Naive thymus-derived CD4-positive, alpha-beta T cell (primary cell): ENCODE measurements at regions not wholly inside any gene's neighbourhood (a gene's known extent, or its start where the extent isn't known, plus 50 kb on each side); places are given as distances from the start of the nearest gene placed in this dataset.
"Not testable (repeated sequence)": the region's sequence is repeated elsewhere in the genome, so short reads cannot be mapped to it uniquely, and the experiment has no call there.

Experiments
- ATAC-seq: fragments of 150-1000 bp; cut with Tn5 transposase; 2 replicates; pipeline ENCODE4 v1.10.0; 2021; ENCODE audit warnings: mild to moderate bottlenecking, moderate library complexity
- CTCF ChIA-PET: fragments of 350-600 bp; sonication (Branson Sonifier 250); formaldehyde crosslinking; loops from one replicate; lab custom pipeline; 2021; ENCODE audit warnings: antibody characterized with exemption; lab: Charles Lee
- POLR2A ChIA-PET: fragments of 350-600 bp; sonication (Branson Sonifier 250); formaldehyde crosslinking; loops from one replicate; lab custom pipeline; 2021; ENCODE audit warnings: antibody characterized with exemption, inconsistent platforms; lab: Charles Lee
- DNase-seq, 9 donors: peaks; one replicate each; pipeline versions ENCODE4 v3.0.0 to v3.0.0-alpha.2; 2020 to 2022; ENCODE audit warnings: mixed read lengths in 1 of 9
- H3K27ac ChIP-seq: one replicate; pipeline ENCODE4 v1.7.0; 2013; ENCODE audit warnings: mild to moderate bottlenecking, low read depth, low read length, moderate library complexity
- H3K27me3 ChIP-seq, 2 donors: one replicate each; pipeline ENCODE4 v1.7.0; 2013; ENCODE audit warnings: low read length in 2 of 2, mild to moderate bottlenecking in 2 of 2, moderate library complexity in 2 of 2; ENCODE audit not compliant: control insufficient read depth in 2 of 2, insufficient read depth in 2 of 2
- H3K36me3 ChIP-seq, 3 experiments: 1 replicate in 2 of 3; 2 replicates in 1 of 3; pipeline ENCODE4 v1.7.0; 2013; ENCODE audit warnings: low read length in 3 of 3, mild to moderate bottlenecking in 3 of 3, moderate library complexity in 1 of 3; ENCODE audit not compliant: insufficient read depth in 3 of 3, control insufficient read depth in 2 of 3
- H3K4me1 ChIP-seq, 2 donors: one replicate each; pipeline ENCODE4 v1.7.0; 2013; ENCODE audit warnings: low read length in 2 of 2, mild to moderate bottlenecking in 2 of 2, moderate library complexity in 1 of 2; ENCODE audit not compliant: control insufficient read depth in 2 of 2, insufficient read depth in 2 of 2
- H3K4me3 ChIP-seq: 2 replicates; pipeline ENCODE4 v1.7.0; 2013; ENCODE audit warnings: mild to moderate bottlenecking, low read length
- H3K9me3 ChIP-seq, 3 experiments: 1 replicate in 2 of 3; 2 replicates in 1 of 3; pipeline ENCODE4 v1.7.0; 2013; ENCODE audit warnings: low read length in 3 of 3; ENCODE audit not compliant: control insufficient read depth in 2 of 3
- H3K27ac Mint-ChIP-seq, 9 donors: one replicate each; pipeline ENCODE4 v1.8.0; 2020 to 2022; ENCODE audit warnings: mixed read lengths in 9 of 9, mild to moderate bottlenecking in 8 of 9, moderate library complexity in 5 of 9, inconsistent platforms in 2 of 9
- H3K27me3 Mint-ChIP-seq, 5 donors: one replicate each; pipeline ENCODE4 v1.8.0; 2021 to 2022; ENCODE audit warnings: mixed read lengths in 5 of 5, mild to moderate bottlenecking in 1 of 5
- H3K36me3 Mint-ChIP-seq, 5 donors: one replicate each; pipeline ENCODE4 v1.8.0; 2020 to 2022; ENCODE audit warnings: mixed read lengths in 5 of 5, mild to moderate bottlenecking in 3 of 5, inconsistent platforms in 1 of 5
- H3K4me1 Mint-ChIP-seq, 7 donors: one replicate each; pipeline ENCODE4 v1.8.0; 2020 to 2022; ENCODE audit warnings: mixed read lengths in 7 of 7, mild to moderate bottlenecking in 3 of 7, inconsistent platforms in 1 of 7
- H3K4me3 Mint-ChIP-seq, 10 donors: one replicate each; pipeline ENCODE4 v1.8.0; 2020 to 2022; ENCODE audit warnings: mild to moderate bottlenecking in 10 of 10, mixed read lengths in 10 of 10, moderate library complexity in 6 of 10, inconsistent platforms in 2 of 10
- H3K9me3 Mint-ChIP-seq, 11 donors: one replicate each; pipeline ENCODE4 v1.8.0; 2020 to 2022; ENCODE audit warnings: mixed read lengths in 11 of 11, mild to moderate bottlenecking in 4 of 11, inconsistent platforms in 1 of 11, moderate library complexity in 1 of 11
- intact Hi-C, 2 donors: fragments of 100-400 bp; cut with micrococcal nuclease; formaldehyde crosslinking; loops; one replicate each; pipeline ENCODE4 v1.15.1; 2023

GRCh38 chr5:32903613-32904012 is 192.5 kb downstream of the NPR3 start:
- intact Hi-C loops = no loop called here
- Mint-ChIP-seq H3K36me3 (peaks cover 0 to 7% (median 0%) of the 10 kb centered on the region in 5 donors), H3K27ac (no peak overlapping the region), H3K4me3 (no peak overlapping the region), H3K9me3 (peaks cover 3 to 25% (median 14%) of the 10 kb centered on the region in 11 donors), H3K27me3 (no peaks in the 10 kb centered on the region), H3K4me1 (no peaks in the 10 kb centered on the region)
- DNase-seq (no peak), ATAC-seq (no peak)
- Histone ChIP-seq H3K4me1 (no peaks in the 10 kb centered on the region), H3K9me3 (no peaks in the 10 kb centered on the region), H3K27ac (no peak overlapping the region), H3K36me3 (no peaks in the 10 kb centered on the region), H3K4me3 (no peak overlapping the region), H3K27me3 (no peaks in the 10 kb centered on the region)
- ChIA-PET POLR2A (no interaction called here), CTCF (no interaction called here)

DNA sequence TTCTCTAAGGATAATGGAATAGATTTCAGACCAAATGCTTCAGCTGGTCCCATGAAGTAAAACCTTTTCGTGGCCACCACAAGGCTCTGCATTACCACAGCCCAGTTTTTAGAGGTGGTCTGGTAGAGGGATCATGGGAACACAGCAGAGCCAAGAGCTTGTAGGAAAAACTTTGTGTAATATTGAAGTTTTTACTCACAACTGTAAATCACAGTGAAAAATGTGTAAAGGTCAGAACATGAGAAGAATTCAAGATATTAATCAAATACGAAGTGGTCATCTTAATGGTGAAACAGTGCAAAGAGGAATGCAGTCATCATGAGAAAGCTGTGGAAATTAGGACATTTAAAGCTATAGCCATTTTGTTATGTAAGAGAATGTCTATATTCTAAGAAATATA is 197.5 kb downstream of the NPR3 start:
- intact Hi-C loops = no loop called here
- peaks cover 0 to 6% (median 0%) of the 10 kb centered on the region in 5 donors for H3K36me3 Mint-ChIP-seq
- H3K4me1 Mint-ChIP-seq = no peaks in the 10 kb centered on the region
- H3K27me3 Mint-ChIP-seq = no peaks in the 10 kb centered on the region
- CTCF ChIA-PET = no interaction called here
- no peak overlapping the region for H3K4me3 Mint-ChIP-seq
- no peaks in the 10 kb centered on the region for H3K36me3 ChIP-seq
- peaks cover 3 to 34% (median 13%) of the 10 kb centered on the region in 11 donors for H3K9me3 Mint-ChIP-seq
- no peak overlapping the region for H3K4me3 ChIP-seq
- POLR2A ChIA-PET = no interaction called here
- no peak for DNase-seq
- no peak overlapping the region for H3K27ac Mint-ChIP-seq
- no peaks in the 10 kb centered on the region for H3K9me3 ChIP-seq
- ATAC-seq = no peak
- H3K27me3 ChIP-seq = no peaks in the 10 kb centered on the region
- H3K27ac ChIP-seq = no peak overlapping the region
- H3K4me1 ChIP-seq = no peaks in the 10 kb centered on the region

DNA sequence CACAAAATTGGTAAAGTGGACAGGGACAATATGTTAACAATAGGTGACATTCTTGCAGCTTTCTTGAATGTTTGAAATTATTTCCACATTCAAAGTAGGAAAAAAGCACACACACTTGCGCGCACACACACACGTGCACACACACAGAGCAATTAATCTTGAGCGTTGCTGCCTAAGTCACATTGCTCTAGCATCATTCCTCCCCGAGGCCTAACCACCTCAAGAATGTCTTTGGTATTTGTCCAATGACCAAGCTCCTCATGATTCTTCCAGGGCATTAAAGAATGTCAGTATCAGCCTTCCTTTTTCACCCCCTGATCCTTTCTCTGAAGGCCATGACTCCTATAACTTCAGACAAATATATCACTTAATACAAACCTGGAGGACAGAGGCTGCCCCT is 198.1 kb downstream of the NPR3 start:
- H3K4me3 ChIP-seq = no peak overlapping the region
- CTCF ChIA-PET = no interaction called here
- no peaks in the 10 kb centered on the region for H3K9me3 ChIP-seq
- no peaks in the 10 kb centered on the region for H3K4me1 ChIP-seq
- intact Hi-C loops = no loop called here
- no peaks in the 10 kb centered on the region for H3K4me1 Mint-ChIP-seq
- no peaks in the 10 kb centered on the region for H3K36me3 ChIP-seq
- no peak overlapping the region for H3K4me3 Mint-ChIP-seq
- DNase-seq (no peak), ATAC-seq (no peak)
- POLR2A ChIA-PET = no interaction called here
- H3K27ac Mint-ChIP-seq = no peak overlapping the region
- H3K27me3 Mint-ChIP-seq = no peaks in the 10 kb centered on the region
- H3K9me3 Mint-ChIP-seq = peaks cover 3 to 35% (median 14%) of the 10 kb centered on the region in 11 donors
- no peak overlapping the region for H3K27ac ChIP-seq
- peaks cover 0 to 7% (median 0%) of the 10 kb centered on the region in 5 donors for H3K36me3 Mint-ChIP-seq
- H3K27me3 ChIP-seq = no peaks in the 10 kb centered on the region

DNA sequence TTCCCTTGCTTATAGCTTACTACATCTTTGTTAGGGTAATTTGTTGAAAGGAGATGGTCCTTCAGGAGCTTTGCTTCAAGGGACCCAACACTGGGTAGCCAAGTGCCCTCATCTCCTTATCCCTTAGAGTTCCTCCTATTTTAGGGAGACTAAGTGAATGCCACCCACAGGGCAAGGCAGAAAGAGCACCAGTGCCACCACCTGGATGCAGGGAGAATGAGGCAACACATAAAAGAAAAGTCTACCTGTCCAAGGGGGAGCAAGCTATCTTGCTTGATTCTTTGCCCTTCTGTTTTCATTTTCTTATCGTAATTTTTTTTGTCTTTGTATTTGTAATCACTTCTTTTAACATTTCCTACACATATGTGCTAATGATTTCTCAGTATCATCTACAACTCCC is 205.5 kb downstream of the NPR3 start:
- peaks cover 0 to 4% (median 0%) of the 10 kb centered on the region in 5 donors for H3K36me3 Mint-ChIP-seq
- CTCF ChIA-PET = no interaction called here
- ATAC-seq (no peak), DNase-seq (no peak)
- POLR2A ChIA-PET = no interaction called here
- Histone ChIP-seq H3K4me3 (no peak overlapping the region), H3K27ac (no peak overlapping the region), H3K4me1 (no peaks in the 10 kb centered on the region), H3K36me3 (no peaks in the 10 kb centered on the region), H3K9me3 (no peaks in the 10 kb centered on the region), H3K27me3 (no peaks in the 10 kb centered on the region)
- no peaks in the 10 kb centered on the region for H3K27me3 Mint-ChIP-seq
- peaks cover 0 to 22% (median 4%) of the 10 kb centered on the region in 11 donors for H3K9me3 Mint-ChIP-seq
- no peaks in the 10 kb centered on the region for H3K4me1 Mint-ChIP-seq
- no peak overlapping the region for H3K27ac Mint-ChIP-seq
- H3K4me3 Mint-ChIP-seq = no peak overlapping the region
- intact Hi-C loops = no loop called here

DNA sequence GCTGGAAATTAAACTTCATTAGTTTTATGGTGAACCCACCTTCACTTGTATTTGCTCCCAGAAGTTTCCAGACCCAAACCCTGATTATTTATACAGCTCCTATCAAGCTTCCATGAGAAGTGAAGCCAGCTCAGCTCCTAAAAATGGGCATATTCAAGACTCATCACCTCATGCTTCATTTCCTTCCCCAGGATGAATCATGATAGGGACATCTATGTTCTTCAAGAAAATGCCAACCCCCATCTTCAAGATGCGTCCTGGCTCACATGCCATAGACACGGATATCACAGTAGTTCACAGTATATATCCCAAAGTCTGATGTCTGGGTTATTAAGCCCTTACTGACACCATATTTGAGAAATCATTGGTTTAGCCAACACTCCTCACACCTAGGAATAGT is 217.6 kb downstream of the NPR3 start:
- Mint-ChIP-seq H3K9me3 (peaks cover 0 to 5% (median 0%) of the 10 kb centered on the region in 11 donors), H3K4me1 (no peaks in the 10 kb centered on the region), H3K4me3 (no peak overlapping the region), H3K27ac (no peak overlapping the region), H3K27me3 (no peaks in the 10 kb centered on the region), H3K36me3 (no peaks in the 10 kb centered on the region)
- ATAC-seq = no peak
- no peak for DNase-seq
- ChIA-PET POLR2A (no interaction called here), CTCF (no interaction called here)
- Histone ChIP-seq H3K27me3 (no peaks in the 10 kb centered on the region), H3K36me3 (no peaks in the 10 kb centered on the region), H3K27ac (no peak overlapping the region), H3K4me1 (no peaks in the 10 kb centered on the region), H3K9me3 (no peaks in the 10 kb centered on the region), H3K4me3 (no peak overlapping the region)
- intact Hi-C loops = no loop called here

GRCh38 chr5:32931438-32931837 is 220.3 kb downstream of the NPR3 start:
- intact Hi-C loops, H3K27me3 ChIP-seq, H3K27me3 Mint-ChIP-seq, H3K36me3 ChIP-seq, H3K36me3 Mint-ChIP-seq, H3K4me3 Mint-ChIP-seq, H3K4me3 ChIP-seq, H3K4me1 ChIP-seq, POLR2A ChIA-PET, H3K27ac Mint-ChIP-seq, CTCF ChIA-PET, H3K4me1 Mint-ChIP-seq, ATAC-seq, H3K9me3 ChIP-seq, DNase-seq, H3K27ac ChIP-seq: not testable (repeated sequence)
- peaks cover 0 to 13% (median under 1%) of the 10 kb centered on the region in 11 donors for H3K9me3 Mint-ChIP-seq

DNA sequence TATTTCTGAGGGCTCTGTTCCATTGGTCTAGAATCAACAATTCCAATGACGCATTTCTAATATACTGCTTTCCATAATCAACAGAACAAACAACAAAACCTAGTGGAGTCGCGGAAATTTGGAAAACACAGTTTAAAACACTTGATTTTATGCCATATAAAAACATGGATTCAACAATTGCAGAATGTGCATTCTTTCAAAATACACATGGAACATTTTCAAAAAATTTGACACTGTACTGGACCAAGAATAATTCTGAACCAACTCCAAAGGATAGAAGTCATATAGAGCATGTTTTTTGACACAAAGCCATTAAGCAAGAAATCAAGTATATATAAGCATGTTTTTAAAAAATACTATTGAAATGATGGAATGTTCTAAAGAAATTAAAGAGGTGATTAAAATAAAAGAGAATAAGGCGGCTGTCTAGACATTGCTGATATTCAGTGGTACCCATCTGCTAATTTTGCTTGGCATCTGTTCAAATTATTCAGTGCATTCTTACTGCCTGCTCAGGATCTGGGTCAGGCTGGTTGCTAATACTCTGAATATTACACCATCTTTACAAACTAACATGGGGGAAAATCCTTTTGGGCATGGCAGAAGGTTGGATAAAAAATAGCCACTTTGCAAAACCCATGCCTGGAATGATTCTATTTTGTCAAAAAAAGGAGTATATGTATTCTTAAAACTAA is 221.3 kb downstream of the NPR3 start:
- POLR2A ChIA-PET = no interaction called here
- Mint-ChIP-seq H3K36me3 (no peaks in the 10 kb centered on the region), H3K4me3 (no peak overlapping the region), H3K27me3 (peaks cover 0 to 5% (median 0%) of the 10 kb centered on the region in 5 donors), H3K9me3 (peaks cover 0 to 14% (median 2%) of the 10 kb centered on the region in 11 donors), H3K27ac (no peak overlapping the region), H3K4me1 (no peaks in the 10 kb centered on the region)
- no peak overlapping the region for H3K27ac ChIP-seq
- CTCF ChIA-PET = no interaction called here
- no peaks in the 10 kb centered on the region for H3K27me3 ChIP-seq
- H3K9me3 ChIP-seq = no peaks in the 10 kb centered on the region
- no peak overlapping the region for H3K4me3 ChIP-seq
- H3K4me1 ChIP-seq = no peaks in the 10 kb centered on the region
- no peaks in the 10 kb centered on the region for H3K36me3 ChIP-seq
- no peak for ATAC-seq
- no peak for DNase-seq
- intact Hi-C loops = no loop called here
